A549 (cell line): ENCODE measurements at regions not wholly inside any gene's neighbourhood (a gene's known extent, or its start where the extent isn't known, plus 50 kb on each side); places are given as distances from the start of the nearest gene placed in this dataset.

Source experiments
- CTCF ChIP-seq: fragments of >200 bp; sonication (Bioruptor Twin); formaldehyde crosslinking; IDR thresholded peaks from 3 replicates; pipeline ENCODE4 v1.5.1; 2016
- JUNB ChIP-seq: fragments of >200 bp; sonication (Bioruptor Twin); formaldehyde crosslinking; IDR thresholded peaks from 2 replicates; pipeline ENCODE4 v1.6.1; 2016
- POLR2A ChIP-seq: IDR thresholded peaks from 2 replicates; pipeline ENCODE4 v1.6.1; 2012; ENCODE audit warnings: mild to moderate bottlenecking, low read length
- RFX5 ChIP-seq: fragments of 450-650 bp; IDR thresholded peaks from 2 replicates; pipeline ENCODE4 v1.7.1; 2014; ENCODE audit warnings: antibody characterized with exemption, mild to moderate bottlenecking, moderate library complexity
- RNF2 ChIP-seq: fragments of 200-600 bp; sonication (generic); IDR thresholded peaks from 2 replicates; pipeline ENCODE4 v1.6.1; 2016; ENCODE audit warnings: low read depth, mild to moderate bottlenecking, antibody characterized with exemption, moderate library complexity, borderline replicate concordance
- SMC3 ChIP-seq: fragments of >200 bp; sonication (Bioruptor Twin); formaldehyde crosslinking; IDR thresholded peaks from 3 replicates; pipeline ENCODE4 v1.6.1; 2018; ENCODE audit warnings: inconsistent platforms
- USF2 ChIP-seq: fragments of 450-650 bp; IDR thresholded peaks from 2 replicates; pipeline ENCODE4 v1.6.1; 2014; ENCODE audit warnings: antibody characterized with exemption

- TF ChIP-seq CTCF (no peak), RNF2 (no peak), POLR2A (no peak), SMC3 (no peak), USF2 (no peak), RFX5 (no peak), JUNB (no peak)
Observed at GRCh38 chr3:23653647-23654525, 151.9 kb upstream of the UBE2E1 start.
